ENCODE measurements at regions not wholly inside any gene's neighbourhood (a gene's known extent, or its start where the extent isn't known, plus 50 kb on each side); places are given as distances from the start of the nearest gene placed in this dataset.

DNA sequence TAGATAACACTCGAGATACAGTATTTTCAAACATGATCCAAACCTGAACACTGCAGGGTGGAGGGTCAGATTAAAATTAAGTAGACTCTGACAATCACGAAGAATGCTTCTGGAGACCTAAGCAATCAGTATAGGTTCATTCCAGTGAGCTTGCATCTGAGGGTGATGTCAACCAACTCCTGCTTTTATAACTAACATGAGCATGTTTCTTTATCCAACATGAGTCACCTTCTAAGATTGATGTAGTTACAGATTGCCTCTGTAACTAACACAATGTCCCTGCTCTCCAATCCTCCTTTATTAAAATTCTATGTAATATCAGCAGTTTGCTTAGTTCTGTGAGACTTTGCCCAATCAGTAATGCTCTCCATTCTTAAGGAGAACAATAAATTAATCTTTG is 225.7 kb downstream of the ARL6IP6 start:
- Histone ChIP-seq H3K4me3 (replicated peaks; ENCODE audit: insufficient read depth, low read length) (no peak overlapping the region), H3K27me3 (ENCODE audit: insufficient read depth, poor library complexity, severe bottlenecking) (no peaks in the 10 kb centered on the region), H3K27ac (replicated peaks) (no peak overlapping the region)
- no peak for DNase-seq (ENCODE audit: low read depth in 1 of 2, low spot score in 1 of 2)
- TF ChIP-seq, protein P1, sequence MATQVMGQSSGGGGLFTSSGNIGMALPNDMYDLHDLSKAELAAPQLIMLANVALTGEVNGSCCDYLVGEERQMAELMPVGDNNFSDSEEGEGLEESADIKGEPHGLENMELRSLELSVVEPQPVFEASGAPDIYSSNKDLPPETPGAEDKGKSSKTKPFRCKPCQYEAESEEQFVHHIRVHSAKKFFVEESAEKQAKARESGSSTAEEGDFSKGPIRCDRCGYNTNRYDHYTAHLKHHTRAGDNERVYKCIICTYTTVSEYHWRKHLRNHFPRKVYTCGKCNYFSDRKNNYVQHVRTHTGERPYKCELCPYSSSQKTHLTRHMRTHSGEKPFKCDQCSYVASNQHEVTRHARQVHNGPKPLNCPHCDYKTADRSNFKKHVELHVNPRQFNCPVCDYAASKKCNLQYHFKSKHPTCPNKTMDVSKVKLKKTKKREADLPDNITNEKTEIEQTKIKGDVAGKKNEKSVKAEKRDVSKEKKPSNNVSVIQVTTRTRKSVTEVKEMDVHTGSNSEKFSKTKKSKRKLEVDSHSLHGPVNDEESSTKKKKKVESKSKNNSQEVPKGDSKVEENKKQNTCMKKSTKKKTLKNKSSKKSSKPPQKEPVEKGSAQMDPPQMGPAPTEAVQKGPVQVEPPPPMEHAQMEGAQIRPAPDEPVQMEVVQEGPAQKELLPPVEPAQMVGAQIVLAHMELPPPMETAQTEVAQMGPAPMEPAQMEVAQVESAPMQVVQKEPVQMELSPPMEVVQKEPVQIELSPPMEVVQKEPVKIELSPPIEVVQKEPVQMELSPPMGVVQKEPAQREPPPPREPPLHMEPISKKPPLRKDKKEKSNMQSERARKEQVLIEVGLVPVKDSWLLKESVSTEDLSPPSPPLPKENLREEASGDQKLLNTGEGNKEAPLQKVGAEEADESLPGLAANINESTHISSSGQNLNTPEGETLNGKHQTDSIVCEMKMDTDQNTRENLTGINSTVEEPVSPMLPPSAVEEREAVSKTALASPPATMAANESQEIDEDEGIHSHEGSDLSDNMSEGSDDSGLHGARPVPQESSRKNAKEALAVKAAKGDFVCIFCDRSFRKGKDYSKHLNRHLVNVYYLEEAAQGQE (IDR thresholded peaks at IDR 0.05; ENCODE audit: insufficient replicate concordance, low read depth), result no peak
- no peak for TF ChIP-seq GABPA (IDR thresholded peaks at IDR 0.05; ENCODE audit: low read depth)
- TF ChIP-seq, protein P2, sequence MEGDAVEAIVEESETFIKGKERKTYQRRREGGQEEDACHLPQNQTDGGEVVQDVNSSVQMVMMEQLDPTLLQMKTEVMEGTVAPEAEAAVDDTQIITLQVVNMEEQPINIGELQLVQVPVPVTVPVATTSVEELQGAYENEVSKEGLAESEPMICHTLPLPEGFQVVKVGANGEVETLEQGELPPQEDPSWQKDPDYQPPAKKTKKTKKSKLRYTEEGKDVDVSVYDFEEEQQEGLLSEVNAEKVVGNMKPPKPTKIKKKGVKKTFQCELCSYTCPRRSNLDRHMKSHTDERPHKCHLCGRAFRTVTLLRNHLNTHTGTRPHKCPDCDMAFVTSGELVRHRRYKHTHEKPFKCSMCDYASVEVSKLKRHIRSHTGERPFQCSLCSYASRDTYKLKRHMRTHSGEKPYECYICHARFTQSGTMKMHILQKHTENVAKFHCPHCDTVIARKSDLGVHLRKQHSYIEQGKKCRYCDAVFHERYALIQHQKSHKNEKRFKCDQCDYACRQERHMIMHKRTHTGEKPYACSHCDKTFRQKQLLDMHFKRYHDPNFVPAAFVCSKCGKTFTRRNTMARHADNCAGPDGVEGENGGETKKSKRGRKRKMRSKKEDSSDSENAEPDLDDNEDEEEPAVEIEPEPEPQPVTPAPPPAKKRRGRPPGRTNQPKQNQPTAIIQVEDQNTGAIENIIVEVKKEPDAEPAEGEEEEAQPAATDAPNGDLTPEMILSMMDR (IDR thresholded peaks at IDR 0.05; ENCODE audit: insufficient read depth, low read length), result no peak
- no peak for TF ChIP-seq SPI1 (IDR thresholded peaks at IDR 0.05; ENCODE audit: borderline replicate concordance, low read depth)
- no peak for TF ChIP-seq POLR2AphosphoS5 (IDR thresholded peaks at IDR 0.05; ENCODE audit: low read depth)

DNA sequence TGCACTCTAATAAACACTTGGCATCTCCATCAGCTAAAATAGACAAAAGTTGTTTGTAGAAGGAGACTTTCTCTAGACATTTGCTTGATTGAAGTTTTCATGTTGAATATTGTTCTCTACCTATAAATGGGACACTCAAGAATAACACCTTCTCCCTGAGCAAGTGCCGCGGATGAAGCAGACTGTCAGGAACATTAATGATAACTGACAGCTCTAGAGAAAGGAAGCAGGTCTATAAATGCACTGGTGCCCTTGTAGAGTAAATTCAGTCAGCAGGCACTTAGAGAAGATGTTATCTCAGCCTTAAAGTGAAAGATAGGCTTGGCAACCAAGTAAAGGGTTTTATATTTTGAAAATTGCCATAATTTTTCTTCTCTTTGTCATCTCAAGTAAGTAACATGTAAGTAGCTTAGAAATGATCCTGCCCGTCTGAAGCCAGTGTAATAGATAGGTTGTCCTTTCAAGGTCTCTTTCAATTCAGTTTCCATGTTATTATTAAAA is 224.6 kb downstream of the ARL6IP6 start:
- Histone ChIP-seq H3K4me3 (replicated peaks; ENCODE audit: insufficient read depth, low read length) (no peak overlapping the region), H3K27ac (replicated peaks) (no peak overlapping the region), H3K27me3 (ENCODE audit: insufficient read depth, poor library complexity, severe bottlenecking) (no peaks in the 10 kb centered on the region)
- TF ChIP-seq POLR2AphosphoS5 (IDR thresholded peaks at IDR 0.05; ENCODE audit: low read depth) (no peak), GABPA (IDR thresholded peaks at IDR 0.05; ENCODE audit: low read depth) (no peak), SPI1 (IDR thresholded peaks at IDR 0.05; ENCODE audit: borderline replicate concordance, low read depth) (no peak)
- TF ChIP-seq, protein P2 (IDR thresholded peaks at IDR 0.05; ENCODE audit: insufficient read depth, low read length), result no peak
- TF ChIP-seq, protein P1 (IDR thresholded peaks at IDR 0.05; ENCODE audit: insufficient replicate concordance, low read depth), result no peak
- no peak for DNase-seq (ENCODE audit: low read depth in 1 of 2, low spot score in 1 of 2)

DNA sequence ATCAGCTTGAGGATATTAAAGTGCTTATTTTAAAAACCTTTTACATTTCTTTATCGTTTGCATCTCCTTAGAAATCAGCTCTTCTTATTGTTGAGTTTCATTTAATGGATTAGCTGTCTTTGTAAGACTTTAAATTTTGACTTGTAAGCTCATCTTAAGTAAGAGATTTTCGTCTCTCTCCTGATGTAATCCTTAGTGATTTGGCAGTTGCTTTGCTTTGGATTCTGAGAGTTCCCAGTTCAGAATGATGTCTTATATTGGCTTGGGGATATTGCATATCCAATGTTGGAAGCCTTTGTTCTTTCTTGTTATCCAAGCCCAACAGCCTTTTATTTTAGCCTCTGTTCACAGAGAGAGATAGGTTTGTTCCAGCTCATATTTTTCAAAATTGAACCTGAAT is 212.1 kb downstream of the ARL6IP6 start:
- H3K4me3 ChIP-seq (replicated peaks; ENCODE audit: insufficient read depth, low read length), result no peak overlapping the region
- H3K27ac ChIP-seq (replicated peaks), result no peak overlapping the region
- DNase-seq (ENCODE audit: low read depth in 1 of 2, low spot score in 1 of 2), result no peak
- no peaks in the 10 kb centered on the region for H3K27me3 ChIP-seq (ENCODE audit: insufficient read depth, poor library complexity, severe bottlenecking)
- TF ChIP-seq, protein P1 (IDR thresholded peaks at IDR 0.05; ENCODE audit: insufficient replicate concordance, low read depth), result no peak
- TF ChIP-seq SPI1 (IDR thresholded peaks at IDR 0.05; ENCODE audit: borderline replicate concordance, low read depth), result no peak
- TF ChIP-seq, protein P2 (IDR thresholded peaks at IDR 0.05; ENCODE audit: insufficient read depth, low read length), result no peak
- TF ChIP-seq POLR2AphosphoS5 (IDR thresholded peaks at IDR 0.05; ENCODE audit: low read depth), result no peak
- no peak for TF ChIP-seq GABPA (IDR thresholded peaks at IDR 0.05; ENCODE audit: low read depth)

Measured in HL-60 (cell line).